Stimulated activated CD8-positive, alpha-beta memory T cell treated with anti-CD3 and anti-CD28 coated beads, Interleukin-2, amount 100 ng/mL, for 1 hour (primary cell): ENCODE measurements at regions not wholly inside any gene's neighbourhood (a gene's known extent, or its start where the extent isn't known, plus 50 kb on each side); places are given as distances from the start of the nearest gene placed in this dataset.

Source experiments
- DNase-seq, 2 donors: peaks; one replicate each; pipeline ENCODE4 v3.0.0-alpha.2; 2020; ENCODE audit warnings: low read depth in 2 of 2

DNA sequence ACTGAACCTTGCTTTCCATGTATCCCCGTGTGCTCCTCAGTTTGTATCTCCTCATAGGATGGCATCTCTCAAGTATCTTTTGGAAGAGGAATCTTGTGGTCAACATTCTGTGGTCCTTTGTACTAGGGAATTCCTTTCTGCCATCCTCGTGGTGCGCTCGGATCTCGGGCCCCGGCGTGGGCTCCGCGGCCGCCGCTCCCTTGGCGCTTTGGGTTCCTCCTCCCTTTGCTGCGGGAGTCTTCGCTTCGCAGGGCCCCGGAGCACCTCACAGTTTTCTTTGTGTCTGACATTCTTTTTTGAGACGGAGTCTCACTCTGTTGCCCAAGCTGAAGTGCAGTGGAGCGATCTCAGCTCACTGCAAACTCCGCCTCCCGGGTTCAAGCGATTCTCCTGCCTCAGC, 264.7 kb downstream of the IRS2 start:
- no peak for DNase-seq

DNA sequence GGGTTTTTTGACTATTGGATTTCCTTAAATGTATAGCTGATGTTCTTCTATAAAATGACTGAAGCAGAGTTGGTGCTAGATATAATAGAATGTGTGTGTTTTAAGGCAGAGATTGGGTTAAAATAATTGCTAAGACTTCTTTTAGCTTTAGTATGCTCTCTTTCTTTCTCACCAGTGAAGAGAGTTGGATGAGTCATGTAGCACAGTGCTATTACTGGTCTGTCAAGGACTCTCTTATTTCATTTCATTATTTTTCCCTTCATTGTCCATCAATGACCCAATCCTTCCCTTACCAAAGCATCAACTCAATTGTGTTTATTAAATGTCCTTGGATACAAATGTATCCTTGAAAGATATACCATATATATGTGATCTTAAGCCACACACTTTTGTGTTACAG, 268.9 kb downstream of the IRS2 start:
- no peak for DNase-seq

DNA sequence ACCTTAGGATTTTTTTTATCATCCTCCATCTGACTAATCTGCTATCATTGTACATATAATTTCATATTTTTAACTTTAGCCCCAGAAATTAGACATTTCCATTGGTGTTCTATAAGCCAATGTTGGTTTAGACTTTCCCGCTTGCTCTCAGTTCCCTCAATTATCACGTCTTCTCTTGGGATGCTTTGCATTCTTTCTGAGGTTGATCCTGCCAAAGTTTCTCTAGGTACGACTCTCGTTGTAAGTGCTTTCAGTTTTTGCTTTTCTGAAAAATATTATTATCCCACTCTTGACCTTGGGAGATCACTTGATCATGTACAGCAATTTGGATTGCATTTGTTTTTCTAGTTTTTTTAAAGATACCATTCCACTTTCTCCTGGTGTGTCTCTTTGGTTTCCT, 270.2 kb downstream of the IRS2 start:
- no peak for DNase-seq

DNA sequence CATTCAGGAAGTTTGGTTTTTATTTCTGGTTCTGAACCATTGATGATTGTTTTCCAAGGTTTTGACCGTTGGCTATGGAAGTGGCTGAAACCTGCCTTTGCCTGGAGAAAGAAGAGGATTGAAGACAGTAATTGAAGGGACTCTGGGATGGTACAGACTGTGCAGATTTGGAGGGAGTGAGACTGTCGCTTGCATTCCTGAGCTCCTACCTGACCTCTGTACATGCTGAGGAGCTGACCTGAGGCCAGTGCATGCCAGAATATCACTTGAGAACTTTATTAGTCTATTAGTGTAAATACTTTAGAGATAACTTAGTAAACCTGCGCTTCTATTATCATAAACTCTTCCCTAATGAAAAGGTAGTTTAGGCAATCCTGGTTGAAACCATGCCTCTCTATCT, 276.4 kb downstream of the IRS2 start:
- DNase-seq, result no peak

DNA sequence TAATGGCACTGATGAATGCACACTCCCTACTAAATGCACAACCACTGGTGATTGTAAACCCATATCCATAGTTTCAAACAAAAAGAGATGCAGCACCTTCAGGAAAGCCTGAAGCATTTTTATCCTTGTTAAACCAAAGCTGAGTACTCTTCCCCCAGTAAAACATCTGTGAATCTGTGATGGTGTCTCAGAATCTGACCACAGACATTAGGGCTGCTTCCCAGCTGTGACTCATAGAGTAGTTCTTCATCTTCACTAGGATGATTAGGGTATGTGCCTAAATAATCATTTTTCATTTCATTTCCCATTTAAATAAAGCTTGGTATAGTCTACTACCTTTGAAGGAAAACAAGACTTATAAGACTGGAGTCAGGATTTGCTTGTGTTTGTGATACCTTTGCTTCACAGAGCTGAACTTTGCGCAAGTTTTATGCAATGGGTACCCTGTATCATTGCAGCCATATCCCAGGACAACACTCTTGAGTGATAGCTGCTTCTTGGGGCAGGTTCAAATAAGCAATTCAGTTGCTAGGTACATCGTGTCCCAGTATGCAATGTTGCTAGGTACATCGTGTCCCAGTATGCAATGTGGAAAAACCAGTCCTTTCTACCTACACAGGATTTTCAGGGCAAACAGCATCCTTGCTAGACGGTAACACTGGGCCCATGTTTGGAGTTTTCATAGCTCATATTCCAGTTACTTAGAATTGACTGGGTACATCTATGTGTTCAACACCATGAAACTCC, 277.1 kb downstream of the IRS2 start:
- DNase-seq, result no peak

DNA sequence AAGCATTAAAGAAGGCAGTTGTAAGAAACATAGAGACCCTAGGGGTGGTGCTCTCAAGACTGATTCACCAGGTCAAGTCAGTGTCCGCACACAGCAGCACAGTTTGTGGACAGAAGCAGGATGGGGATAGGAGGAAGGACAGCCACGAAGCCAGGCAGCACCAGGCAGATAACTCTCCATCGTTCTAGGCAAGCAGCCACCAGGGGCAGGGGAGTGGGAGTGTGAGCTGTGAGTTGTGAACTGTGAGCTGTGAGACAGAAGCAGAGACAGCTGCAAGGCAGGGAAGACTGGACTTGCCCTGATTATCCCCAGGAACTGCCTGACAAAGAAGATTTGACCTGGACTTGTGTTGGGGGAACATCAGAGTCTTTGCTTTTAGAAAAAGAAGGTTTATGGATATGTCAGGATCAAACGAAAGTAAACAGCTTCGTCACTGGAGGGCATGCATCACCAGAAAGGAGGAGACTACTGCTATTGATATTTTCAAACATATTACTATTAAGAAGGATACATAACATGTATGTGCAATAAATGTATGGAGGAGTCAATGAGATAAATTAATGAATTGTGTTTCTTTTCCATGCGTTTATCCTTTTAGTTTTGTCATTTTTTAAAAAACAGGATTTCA, 286.1 kb downstream of the IRS2 start:
- DNase-seq, result no peak

DNA sequence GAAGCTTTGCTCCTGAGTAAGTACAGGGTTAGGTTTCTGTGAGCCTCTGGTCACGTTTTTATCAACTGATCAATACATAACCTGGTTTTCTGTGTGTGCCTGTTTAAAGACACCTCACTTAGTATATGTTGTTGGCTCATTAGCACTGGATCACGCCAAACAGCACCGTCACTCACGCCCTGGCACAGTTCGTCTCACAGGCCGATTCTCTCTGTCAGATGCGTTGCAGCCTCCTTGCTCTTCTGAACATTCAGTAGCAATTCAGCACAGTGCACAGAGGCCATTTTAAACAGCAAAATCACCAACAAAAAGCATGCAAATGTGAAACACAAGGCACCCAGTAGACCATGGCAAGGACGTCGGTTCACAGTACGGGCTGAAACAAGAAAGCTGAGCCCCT, 288.5 kb downstream of the IRS2 start:
- no peak for DNase-seq

DNA sequence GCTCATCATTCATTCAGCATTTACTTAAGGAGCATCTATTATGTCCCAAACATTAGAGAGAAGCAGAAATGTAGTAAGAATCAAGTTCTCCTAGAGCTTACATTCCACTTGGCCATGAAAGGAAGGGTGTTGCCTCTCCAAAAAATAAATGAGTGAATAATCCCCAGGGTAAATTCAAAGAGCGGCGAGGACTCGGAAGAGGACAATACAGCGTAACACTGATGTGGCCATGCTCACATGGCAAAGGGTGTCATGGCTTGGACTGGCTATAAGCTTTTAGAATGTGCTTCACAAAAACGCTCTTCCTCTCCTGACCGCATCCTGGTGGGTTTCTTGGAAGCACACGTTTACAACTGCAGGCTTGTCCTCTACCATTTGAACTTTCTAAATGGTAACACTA, 290.2 kb downstream of the IRS2 start:
- DNase-seq, result no peak

DNA sequence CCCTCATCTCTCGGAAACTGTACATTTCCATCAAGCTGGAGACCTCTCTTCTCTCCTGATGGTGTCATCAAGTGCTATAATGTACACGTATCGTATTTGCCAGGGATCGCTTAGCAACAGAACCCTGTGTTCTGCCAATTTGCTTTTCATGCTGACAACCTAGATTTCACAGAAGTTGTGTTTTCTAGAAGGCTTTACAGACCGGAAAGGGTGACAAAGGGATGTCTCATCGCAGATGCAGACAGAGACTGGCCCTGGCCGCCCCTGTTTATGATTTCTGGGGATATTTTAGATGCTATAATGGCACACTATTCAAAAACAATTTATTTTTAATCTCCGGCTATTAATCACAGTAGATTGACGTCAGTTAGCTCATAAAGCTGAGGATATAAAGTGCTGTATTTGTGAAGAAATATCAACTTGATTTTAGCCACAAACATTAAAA, 291.4 kb downstream of the IRS2 start:
- no peak for DNase-seq

DNA sequence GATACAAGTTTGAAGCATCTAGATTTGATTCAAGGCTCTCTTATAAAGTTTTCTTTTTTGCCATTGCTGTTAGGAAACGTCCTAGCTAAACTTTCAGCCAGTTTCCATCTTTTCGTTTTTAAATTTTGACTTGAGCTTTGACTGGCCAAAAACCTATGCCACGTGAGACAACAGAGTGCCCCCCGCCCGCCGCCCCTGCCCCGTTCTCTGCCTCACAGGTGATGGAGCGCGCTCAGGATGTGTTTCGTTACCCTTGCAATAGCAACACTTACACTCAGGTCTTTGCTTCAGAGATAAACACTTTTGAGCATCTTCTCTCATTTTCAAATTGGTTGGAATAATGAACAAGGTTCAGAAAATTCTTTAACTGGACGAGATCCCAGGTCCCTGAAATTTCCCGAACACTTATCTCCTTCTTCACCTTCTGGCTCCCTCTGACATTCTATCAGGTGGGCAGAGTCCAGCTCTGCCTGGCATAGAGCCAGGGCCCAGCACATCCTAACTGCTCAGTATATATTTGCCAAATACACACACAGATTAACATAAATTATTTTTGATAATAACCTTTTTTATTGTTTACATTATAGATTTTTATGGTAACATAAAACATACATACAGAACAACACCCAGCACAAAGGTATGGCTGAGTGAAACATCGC, 301.1 kb downstream of the IRS2 start:
- DNase-seq, result no peak

DNA sequence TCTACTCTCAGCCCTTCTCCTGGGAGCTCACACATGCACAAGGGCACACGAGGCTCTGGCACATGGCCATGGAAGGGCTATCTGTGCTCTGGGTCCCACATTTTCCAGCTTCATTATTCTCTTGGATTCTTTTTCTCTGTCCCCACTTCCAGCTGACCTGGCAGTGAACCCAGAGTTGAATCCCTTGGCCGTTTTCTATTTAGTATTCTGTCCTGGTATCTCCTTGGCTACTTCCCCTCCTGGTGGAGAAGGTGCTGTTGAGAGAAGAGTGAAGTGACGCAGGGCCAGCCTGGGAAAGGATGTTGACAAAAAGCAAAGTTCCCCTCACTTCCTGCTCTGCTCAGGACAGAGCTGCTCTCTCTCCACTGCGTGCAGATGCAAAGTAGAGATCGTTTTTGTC, 303.1 kb downstream of the IRS2 start:
- DNase-seq, result no peak

DNA sequence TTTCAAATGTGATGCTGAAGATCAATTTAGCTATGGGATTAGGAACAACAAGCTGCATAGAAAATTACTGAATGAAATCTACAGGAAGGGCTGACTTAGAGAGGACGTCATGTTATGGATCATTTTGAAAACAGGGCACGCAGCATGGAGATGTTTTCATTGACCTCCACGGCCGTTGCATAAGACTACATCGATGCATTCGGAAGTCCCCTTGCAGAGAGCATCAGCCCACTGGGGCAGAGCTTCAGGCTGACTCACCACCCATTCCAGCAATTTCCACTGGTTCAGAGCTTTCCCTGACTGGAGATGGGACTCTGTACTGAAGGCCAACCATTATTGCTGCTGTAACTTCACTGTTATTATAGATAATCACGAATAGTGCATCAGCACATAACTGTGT, 305.3 kb downstream of the IRS2 start:
- DNase-seq, result no peak

DNA sequence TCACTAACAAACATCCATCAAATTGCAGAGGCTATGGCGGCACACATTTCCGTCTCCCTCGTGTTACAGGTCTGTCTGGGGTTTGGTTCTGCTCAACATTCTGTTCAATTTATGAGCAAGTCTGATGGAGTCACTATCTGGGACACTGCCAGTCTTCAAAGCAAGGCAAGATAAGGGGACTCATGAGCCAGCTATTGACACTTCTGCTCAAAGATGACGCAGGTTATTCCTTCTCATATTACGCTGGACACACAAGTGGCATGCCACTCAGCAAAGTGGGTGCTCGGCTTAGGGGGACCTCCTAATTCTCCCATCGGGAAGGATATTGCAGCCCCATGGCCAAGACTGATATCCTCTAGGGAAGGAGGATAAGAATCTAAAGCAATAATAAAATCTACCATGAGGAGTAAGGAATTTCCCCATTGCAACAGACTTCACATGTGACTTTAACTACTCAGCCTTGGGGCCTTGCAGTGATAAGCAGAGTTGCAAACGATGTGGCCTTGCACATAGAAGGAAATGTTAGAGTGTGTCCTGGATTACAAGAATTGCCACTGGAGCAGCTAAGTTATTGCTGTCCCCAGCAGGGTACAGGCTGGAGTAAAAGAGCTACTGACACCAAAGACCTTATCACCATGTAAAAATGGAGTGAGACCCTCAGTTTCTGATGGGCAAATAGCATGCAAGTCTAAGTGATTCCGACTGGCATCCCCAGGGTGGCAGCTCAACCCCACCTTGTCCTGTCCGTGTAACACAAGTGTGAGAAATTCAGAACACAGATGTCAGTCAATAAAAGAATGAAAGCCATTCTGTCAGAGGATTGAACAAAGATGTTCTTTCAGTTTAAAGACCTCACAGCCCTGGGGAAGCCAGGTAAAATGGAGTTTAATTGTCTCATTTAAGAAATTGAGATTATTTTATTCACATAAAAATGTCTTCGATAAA, 306.1 kb downstream of the IRS2 start:
- DNase-seq, result no peak

DNA sequence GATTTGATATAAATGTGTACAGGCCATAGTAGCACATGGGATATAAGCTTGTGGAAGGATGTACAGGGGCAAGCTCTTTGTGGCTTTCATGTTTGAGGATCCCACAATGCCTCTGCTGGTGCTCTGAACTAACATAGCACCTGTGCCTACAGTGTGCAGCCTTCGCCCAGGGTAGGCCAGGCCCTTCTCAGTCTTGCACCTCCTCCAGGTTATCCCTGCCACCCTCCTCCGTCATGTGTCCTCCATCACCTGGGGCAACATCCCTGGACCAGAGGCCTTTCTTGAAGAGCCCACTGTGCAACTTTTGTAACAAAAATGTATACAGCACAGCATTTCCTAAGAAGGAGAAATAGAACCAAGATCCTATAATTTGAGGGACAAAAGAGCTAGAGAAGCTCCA, 306.8 kb downstream of the IRS2 start:
- DNase-seq, result no peak

DNA sequence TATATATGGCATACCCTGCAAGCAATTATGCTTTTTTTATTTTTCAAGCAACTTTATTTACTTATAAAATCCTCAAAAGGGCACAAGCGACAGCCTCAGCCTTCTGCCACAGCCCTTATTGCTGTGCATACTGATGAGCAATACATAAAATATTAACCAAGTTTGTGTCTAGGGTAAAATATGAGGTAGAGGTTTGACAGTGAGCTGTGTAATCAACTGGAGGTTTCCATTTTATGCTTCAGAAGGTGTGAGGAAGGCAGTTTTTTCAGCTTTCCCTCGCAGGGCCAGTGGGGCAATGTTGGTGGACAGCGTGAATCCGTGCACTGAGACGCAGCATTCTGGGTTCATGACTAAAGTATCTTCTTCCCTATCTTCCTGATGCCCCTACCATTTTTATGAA, 310.4 kb downstream of the IRS2 start:
- no peak for DNase-seq

DNA sequence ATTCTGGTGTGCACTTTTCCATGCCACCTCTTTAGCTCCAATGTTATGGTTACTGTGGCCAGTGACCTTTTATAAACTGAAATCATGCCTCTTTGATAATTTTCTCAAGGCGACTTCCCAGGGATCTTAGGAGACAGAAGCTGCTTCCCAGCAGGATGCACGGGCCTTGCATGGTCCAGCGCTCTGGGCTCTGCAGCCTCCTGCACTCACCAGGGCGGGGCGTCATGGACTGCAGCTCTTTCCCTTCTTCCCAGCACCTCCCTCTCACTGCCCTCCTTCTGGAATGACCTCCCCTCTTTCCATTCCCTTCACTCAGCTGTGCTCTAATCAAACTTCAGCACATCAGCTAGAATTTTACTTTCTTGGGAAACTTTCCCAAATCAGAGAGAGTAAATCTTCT, 318.3 kb downstream of the IRS2 start:
- DNase-seq, result no peak

DNA sequence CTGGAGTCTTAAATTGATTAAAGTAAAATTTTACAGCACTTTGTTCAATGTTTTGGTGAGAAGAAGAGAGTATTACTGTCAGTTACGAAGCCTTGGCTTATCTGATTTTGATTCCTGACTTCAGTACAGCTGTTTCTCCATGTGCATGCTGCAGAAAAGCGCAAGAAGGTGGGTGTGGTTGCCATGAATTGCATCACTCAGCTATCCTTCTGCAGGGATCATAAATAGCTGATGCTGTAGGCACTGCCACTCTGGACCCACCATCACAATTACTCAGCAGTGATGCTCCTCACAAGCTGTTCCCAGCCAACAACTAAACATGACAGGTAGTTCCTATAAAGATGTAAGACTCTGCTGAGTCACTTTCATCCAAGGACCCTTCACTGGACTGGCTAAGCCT, 321.2 kb downstream of the IRS2 start:
- no peak for DNase-seq

DNA sequence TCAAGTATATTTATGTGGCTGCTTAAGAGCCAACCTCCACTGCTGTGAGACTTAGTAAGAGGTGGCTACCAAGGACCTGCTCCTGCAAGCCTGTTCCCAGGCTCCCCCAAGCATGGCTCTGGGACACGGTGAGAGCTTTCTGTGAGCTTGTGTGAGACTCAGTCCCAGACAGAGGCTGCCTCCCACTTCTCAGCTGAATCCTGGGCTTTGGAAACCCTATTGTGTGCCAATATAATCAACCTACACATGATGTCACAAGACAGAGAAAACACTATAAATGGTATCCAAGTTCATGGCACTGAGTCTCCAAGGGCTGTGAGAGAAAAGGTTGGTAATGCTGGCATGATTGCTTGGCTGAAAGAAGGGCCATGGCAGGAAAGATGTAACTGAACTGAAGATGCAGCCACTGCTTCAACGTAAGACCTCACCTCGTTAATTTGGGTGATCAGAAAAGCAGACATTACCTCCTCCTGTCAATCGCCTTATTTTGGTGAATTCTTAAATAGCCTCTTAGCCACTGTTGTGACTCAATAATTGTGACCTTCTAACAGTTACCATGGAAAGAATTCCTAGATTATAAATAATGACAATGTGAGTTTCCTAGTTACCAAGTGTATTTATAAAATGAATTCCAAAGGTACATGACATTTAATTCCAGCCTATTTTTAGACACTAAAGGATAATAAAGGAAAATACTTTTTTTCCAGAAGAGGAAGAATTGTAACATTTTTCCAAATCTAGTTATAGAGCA, 332.0 kb downstream of the IRS2 start:
- DNase-seq, result no peak

DNA sequence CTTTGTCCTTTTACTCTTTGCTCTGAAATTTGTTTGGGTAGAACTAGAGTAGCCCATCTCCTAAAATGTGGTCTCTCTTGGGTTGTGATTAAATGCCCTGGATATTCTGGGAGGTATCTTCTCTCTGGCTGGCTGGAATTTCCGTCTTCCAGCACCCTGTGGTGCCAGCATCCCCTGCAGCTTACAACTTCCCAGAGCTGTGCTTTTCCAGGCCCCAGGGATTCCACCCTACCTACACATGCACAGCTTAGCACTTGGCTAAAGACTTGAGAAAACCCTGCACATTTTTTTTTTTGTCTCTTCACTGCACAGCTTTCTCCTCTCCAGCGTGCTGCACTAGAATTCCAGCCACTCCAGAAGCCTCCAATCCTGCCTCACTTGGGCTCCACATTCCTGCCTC, 334.7 kb downstream of the IRS2 start:
- no peak for DNase-seq

DNA sequence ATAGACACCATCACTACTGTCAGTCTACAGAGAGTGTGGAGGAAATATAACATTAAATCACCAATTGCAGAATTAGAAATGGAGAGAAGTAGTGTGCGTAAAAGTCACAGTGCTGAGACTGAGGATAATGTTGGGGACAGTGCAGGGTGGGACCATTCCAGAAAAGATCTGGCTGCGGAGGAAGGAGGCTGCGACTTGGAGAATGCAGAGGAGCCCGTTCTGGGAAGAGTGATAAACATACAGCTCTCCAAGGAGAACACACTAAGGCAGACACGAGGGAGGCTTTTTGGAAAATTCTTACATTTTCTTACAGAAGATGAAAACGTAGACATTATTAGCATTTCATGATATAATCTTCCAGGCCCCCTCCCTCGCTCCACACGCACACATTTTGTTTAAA, 337.8 kb downstream of the IRS2 start:
- DNase-seq, result no peak

DNA sequence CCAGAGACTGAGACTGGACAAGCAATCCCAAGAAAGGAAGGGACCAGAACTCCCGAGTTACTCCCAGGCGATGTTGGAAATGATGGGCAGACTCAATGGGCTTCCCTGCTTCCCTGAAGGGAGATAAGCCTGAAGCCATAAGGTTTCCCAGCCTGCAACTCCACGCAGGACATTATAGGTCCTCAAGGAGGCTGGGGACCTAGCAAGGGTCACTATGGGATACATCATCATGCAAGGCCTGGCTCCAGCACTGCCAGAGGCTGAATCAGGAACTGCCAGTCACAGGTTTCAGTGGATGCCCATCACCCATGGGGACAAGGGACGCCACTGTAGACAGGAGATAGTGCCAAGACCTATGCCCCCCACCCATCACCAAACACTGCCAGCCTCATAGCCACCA, 338.7 kb downstream of the IRS2 start:
- no peak for DNase-seq
